NCI-H446 (cell line): ENCODE measurements at regions not wholly inside any gene's neighbourhood (a gene's known extent, or its start where the extent isn't known, plus 50 kb on each side); places are given as distances from the start of the nearest gene placed in this dataset.
"Not testable (repeated sequence)": the region's sequence is repeated elsewhere in the genome, so short reads cannot be mapped to it uniquely, and the experiment has no call there.

ENCODE experiments used
- DNase-seq, 2 experiments: peaks; one replicate each; lab custom pipeline; 2025; lab: John Stamatoyannopoulos, UW

DNA sequence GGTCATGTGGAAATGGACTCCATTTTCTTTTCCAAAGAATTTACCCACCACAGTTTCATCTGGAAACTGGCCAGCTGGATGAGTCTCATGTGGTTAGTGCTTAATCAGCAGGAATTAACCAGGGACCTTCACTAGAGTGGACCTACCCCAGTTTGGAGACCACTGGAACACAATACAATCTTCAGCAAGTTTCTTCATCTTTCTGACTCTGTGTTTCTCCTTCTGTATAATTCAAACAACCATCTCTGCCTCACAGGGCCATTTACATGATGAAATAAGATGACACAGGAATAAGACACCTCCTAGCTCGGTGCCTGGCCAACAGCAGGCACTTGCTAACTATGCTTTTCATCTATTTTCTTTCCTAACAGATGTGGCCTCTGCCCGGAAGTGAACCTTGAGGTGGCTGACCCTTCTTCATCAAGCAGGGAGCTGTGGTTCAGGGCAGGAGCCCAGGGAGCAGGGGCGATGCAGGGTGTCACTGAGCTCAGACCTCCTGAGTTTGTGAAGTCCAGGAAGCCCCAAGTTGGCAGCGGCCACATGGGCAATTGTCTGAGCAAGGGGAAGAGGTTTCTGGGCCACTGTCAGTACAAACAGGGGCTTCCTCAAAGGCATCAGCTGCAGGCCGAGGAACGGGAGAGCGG lies 98.8 kb downstream of the SOD2 start:
- no peak for DNase-seq

DNA sequence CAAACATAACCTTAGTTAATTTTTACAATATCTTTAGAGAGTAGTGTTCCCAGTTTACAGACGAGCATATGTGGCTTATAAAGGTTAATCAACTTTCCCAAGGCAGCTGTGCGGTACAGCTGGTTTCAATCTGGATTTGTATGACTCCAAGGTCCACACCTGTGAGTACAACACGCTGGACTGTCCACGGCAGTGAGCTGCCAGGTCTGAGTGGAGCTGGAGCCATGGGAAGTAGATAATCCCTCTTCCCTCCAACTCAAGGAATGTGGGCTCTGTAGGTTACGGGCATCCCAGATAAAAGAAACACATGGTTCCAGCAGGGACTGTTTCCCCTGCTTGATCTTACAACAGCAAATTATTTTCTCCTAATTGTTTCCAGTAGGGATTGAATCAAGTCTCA lies 102.2 kb downstream of the SOD2 start:
- no peak for DNase-seq

DNA sequence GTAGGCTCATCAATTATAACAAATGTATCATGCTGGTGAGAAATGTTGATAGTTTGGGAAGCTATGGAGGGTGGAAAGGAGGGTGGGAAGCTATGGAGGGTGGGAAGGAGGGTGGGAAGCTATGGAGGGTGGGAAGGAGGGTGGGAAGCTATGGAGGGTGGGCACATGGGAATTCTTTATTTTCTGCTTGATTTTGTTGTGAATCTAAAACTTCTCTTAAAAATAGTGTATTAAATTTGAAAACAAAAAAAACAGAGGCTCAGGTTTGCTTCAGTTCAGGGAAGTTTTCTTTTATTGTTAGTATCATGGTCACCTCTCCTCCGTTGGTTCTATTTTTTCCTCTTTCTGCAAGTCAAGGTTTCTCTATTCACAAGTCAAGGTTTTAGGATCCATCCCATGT lies 106.4 kb downstream of the SOD2 start:
- DNase-seq = no peak

DNA sequence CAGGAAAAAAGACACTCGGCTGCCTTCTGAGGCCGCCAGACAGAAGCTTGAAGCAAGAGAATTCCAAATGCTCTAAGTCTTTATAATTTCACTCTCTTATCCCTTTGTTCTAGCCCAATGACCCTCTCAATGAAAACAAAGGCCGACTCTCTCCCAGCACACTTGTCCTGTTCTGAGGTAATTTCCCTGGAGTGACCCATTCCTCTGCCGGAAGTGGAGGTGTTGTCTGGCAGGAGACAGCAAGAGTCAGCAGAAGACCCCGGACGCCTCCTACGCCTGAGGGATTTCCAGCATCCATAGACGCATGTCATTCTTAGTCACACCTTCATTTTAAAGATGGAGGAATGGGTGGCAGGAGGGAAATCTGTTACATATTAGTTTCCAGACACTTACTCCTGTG lies 110.3 kb downstream of the SOD2 start:
- DNase-seq = no peak

DNA sequence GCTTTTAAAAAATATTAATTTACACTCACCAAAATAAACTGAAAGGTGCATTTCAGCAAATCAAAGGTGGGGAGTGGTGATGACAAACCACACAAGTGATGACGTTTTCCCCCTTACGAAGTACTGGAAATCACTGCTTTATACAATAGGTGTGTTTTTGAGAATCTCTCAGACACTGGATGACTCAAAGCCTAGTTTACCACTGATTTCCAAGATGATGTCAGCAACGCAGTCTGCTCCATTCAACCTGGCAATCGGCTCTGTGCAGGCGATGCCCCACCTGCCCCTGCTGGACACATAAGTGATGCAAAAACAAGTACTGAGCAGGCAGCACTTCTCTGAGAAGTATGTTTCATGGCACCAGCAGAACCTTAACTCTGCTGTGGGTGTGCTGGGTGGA lies 114.4 kb downstream of the SOD2 start:
- DNase-seq = no peak

DNA sequence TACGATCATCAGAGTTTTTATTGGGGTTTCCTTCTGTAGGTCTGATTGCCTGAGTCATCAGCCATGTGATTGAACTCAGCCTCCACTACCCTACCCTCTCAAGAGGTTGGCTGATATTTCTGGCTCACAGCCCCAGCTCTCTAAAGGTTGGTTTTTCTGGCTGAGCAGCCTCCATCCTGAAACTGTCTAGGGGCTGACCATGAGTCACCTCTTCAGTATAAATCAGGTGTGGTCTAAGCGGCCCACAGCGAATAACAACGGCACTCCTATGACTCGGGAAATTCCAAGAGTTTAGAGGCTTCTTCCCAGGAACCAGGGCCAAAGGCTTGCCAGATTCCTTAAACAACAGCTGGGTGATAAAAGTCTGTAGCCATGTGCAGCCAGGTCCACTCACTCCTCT lies 115.5 kb downstream of the SOD2 start:
- no peak for DNase-seq

DNA sequence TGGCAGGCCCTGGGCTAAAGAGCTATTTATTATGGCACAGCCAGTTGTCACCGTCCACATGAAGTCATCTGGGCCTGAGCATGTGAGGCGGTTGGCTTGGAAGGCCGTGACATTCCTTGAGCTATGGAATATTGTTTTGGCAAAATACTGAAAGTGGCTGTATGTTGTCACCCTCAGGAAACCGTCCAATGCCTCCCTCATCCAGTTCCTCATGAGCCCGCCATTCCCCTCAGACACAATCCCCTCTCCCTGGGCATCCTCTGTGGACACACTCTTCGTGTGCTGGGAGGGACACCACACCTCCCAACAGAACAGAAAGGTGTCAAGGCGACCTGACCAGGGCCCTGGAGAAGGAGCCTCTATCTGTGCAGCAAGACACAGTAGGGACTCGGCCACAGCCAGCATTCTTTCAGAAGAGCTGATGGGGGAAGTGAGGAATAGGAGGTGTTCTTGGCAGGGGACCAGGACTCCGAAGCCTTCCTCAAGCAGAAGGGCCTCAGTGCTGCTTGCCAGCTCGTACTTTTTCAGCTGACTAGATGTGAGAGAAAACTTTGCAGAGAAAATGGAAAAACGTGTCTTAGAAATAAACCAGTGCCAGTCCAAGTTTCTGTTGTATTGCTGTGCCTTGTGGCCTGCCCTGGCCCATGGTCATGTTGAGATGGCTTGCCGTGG lies 120.5 kb downstream of the SOD2 start:
- peak in 1 of 2 experiments; percentile 25 for DNase-seq

DNA sequence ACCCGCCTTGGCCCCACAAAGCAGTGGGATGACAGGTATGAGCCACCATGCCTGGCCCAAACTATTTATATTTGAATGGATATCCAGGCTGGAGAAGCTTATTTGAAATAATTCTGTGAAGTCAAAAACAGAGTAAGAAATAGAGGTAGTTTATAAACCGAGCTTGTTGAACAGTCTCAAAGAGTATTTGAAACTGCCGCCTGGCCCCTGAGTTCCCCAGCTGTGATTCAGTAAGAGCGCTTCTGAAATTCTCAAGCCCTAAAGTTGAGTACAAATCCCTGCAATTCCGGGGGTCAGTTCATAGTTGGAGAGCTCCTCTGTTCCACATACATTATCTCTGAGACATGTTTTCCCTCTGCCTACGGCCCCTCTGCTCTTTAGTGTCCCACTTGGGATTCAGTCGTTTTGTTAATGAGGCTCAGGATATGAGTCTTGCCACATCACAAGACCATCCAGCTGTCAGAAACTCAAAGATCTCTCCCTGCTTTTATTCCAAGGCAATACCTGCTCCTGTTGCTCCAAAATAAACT lies 127.8 kb downstream of the SOD2 start:
- no peak for DNase-seq

DNA sequence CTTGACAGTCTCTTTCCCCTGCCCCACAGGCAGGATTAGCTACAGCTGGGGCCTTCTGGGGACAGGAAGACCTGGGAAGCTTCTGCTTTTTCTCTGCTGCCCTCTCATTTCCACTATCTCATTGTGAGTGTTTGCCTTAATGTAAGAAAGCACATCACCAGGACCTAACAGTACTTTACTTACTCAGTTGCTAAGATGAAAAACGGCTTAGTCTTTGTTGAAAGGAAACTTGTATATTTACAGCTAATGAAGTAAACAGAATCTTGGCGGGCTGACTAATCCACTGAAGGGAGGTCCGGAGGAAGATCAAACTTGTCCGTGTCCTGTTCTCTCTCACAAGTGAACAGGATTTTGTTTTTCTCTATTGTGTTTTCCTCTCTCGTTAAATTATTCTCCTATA lies 128.6 kb downstream of the SOD2 start:
- no peak for DNase-seq

DNA sequence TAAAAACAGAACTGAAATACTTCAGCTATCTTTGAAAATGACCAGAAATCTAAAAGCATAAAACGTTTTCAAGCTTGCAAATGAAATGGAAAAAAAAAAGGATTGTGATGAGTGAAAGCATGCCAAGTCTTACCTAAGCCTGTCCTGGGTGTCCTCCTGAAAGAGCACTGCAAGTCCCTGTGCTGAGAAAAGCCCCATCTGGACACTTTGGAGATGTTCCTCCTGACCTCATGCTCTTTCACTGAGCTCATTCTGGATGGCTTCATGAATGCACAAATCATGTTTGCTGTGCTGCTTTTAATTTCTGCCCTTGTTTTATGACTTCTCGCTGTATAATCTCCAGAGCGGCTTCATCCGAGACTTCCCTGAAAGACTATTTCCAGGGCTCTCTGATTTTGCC lies 136.0 kb downstream of the SOD2 start:
- no peak for DNase-seq

DNA sequence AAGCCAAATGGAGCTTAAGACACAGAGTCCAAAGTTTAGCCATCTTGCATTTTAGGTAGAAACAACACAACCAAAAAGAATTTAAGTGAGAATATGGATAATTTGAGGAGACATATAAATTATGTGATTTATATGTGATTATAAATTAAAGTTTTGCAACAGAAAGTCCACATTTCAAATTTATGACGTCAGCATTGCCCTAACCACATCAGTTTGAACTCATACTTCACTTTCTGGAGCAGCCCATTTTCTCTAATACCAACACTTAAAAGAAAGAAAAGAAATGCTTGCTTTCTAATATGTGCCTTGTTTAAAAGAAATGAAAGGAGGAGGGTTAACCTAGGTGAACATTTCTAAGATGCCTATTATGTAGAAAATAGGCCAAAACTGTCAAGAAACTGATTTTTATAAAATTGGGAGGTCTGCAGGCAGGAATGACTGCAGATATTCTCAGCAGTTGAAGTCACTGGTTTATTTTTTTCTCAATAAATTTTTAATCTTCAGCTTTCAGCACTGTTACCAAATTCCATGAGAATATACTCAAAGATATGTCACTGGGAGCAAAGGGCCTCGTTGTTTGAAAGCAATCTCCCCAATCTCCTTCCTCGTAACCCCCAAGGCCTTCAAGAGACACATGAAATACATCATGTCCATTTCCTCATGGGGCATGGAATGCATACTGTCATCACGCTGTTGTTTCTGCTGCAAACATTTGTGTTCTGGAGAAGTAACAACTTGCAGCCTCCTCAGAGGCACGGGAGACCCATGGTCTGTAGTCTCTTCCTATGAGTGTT lies 137.8 kb downstream of the SOD2 start:
- no peak for DNase-seq

DNA sequence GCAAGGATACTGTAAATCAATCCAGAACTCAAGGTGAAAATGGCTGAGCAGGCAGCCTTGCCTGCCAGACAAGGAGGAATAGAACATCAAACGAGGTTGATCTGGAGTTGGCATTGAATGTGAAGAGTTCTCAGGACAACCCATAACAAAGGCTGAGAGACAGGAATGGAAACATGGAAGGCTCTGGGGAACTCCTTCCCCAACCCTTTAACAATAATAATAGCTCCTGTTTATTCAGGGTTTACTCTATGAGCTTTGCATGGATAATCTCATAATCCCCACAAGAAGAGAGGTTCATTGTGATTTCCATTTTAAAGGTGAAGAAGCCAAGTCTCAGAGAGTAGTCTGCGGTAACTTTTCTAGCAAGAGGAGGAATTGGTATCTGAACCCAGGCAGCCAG lies 151.7 kb downstream of the SOD2 start:
- DNase-seq = peak in 1 of 2 experiments; percentile 10

DNA sequence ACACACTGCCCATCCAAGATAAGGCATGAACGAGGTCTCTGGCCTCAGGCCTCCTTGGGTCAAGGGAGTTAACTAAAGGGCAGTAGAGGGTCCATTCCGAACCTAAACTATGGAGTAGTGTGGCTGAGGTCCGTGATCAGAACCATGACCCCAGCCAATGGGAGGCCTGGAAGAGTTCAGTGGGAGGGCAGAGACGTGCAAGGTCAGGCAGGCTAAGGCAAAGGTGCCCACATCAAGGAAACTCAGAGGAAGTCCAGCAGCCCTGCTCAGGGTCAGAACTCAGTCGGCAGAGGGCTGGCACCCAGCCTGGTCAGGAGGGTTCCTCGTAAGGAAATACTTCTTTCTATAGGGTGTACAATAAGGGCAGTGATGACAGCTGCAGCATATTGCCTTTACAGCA lies 152.2 kb downstream of the SOD2 start:
- no peak for DNase-seq

DNA sequence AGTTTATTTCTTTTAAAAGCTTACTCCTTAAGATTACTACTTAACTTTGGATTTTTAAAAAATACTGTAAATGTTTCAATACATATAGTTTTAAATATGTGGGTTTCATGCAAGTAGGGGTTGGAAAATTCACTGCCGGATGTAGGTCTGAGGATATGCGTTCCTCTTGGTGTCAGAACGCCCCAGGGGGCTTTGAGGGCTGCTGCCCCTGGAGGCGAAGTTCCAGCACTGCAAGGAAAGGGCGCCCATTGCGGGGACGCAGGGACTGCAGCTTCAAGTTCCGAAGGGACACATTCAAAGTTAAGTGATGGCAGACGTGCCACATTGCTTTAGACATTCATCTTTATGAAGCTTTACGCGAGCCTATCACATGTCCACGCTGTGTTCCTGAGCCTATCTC lies 152.9 kb downstream of the SOD2 start:
- no peak for DNase-seq

DNA sequence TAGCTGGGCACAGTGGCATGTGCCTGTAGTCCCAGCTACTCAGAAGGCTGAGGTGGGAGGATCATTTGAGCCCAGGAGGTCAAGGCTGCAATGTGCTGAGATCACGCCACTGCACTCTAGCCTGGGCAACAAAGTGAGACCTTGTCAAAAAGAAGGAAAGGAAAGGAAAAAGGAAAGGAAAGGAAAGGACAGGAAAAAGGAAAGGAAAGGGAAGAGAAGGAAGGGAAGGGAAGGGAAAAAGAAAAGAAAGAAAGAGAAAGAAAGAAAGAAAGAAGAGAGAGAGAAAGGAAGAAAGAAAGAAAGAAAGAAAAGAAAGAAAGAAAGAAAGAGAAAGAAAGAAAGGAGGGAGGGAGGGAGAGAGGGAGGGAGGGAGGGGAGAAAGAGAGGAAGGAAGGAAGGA lies 155.0 kb downstream of the SOD2 start:
- DNase-seq = not testable (repeated sequence)

DNA sequence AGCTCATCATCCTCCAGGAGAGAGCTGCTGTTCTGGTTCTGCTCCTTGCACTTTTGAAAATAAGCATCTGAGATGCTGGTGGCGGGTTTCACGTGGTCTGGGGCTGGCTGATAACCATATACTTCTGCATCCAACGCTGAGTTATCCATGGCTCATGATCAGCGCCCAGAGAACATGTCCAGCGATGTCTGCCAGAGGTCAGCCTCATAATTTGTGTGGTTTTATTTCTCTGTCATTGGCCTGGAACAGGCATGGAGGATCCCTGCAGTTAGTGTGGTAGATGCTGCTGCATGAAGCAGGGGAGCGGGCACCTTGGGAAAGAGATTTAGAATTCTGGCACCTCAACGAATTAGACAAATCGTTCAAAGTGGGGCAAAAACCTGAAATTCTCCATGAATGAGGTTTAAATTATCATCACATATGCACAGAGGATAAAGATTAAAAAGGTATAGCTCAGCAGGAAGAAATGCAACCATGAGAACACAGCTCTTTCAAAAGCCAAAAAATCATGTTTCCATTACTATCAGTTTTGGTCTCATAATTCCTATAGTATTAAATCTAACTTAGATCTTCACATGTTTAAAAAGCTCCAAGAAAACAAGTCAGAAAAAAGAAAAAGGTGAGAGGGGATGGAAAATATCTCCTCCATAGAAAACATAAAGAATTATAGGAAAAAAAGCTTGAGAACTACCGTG lies 157.2 kb downstream of the SOD2 start:
- no peak for DNase-seq

DNA sequence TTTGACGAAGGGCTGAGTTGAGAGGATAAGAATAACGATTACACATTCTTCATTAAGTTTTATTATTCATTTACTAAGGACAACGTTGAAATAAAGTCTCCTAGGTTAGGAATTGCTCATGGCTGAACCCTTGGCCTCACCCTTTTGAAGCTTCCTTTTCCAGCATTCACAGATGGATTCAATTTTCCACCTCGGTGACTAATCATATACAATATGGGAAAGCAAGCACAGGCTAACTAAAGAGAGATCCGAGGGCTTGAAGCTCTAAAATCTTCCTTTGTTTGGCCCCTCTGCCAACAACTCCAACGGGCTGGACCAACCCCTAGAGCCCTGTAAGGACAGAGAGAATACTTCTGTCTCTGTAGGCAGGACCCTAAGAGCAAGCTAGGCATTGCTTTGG lies 159.5 kb downstream of the SOD2 start:
- peak in 1 of 2 experiments; percentile 12 for DNase-seq

DNA sequence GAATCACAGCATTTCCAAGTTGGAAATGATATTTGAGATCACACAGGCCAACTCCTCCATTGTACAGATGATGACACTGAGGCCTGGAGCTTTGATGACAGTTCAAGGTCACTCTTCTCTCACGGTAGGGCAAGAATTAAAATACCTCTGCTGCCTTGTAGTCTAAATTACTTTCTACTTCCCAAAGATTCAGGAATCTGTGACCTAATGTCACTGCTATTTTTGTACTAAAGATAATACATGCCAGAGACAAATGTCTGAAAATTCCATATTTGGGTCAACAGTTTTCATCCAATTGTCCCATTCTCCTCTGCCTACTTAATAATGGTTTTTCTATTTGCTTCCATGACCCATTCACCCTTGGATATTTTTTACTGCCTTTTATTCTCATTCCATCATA lies 160.0 kb downstream of the SOD2 start:
- no peak for DNase-seq

DNA sequence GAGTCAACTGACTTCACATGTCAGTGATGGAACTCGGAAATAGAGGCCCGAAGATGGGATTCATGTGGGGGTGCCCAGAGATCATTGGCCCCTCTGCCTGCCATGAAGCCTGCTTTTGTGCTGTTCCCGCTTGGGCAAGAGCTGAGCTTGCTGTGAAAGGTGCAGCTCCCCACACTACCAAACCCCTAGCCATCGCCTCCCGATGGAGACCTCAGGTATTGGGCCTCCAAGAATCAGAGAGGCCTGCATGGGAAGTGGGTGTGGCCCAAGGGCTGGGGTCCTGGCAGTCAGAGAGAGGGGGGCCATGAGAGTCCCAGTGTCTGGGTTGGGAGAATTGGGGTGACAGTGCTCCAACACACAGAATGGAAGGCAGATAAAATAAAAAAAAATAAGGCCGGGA lies 160.9 kb downstream of the SOD2 start:
- no peak for DNase-seq

DNA sequence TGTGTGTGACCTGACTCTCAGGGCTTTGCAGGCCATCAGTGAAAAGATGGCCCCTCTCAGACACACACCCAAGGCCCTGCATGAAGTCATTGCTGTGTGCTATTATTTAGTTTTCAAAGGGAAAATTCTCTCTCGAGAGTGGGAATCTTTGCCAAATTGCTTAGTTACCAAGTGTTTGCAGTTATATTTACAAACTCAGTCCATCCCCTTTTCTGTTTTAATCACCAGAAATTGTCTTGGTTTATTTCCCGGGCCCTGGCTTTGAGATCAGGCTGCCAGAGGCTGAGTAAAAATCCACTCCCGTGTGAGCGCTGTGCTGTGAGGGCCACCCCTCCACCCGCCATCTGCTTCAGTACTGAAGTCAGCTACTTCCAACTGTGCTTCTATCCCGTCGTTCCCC lies 163.1 kb downstream of the SOD2 start:
- peak in 1 of 2 experiments; percentile 40 for DNase-seq

DNA sequence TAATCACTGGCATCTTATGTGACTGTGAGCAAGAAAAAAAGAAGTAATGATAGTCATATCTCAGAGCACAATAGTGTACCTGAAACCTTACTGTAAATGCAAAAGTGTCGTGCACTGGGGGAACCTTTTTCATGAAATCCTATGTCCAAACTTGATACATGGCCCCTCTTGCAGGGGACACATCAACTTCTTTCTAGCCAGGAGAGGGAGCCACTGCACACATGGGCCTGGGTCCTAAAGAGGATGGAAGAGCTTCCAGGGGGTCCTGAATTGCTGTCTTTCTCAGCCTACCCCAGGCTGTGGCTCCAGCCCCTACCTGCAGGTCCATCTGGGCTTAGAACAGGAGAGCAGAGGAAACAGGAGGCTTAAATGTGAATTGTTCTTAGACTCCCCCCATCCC lies 165.7 kb downstream of the SOD2 start:
- no peak for DNase-seq

DNA sequence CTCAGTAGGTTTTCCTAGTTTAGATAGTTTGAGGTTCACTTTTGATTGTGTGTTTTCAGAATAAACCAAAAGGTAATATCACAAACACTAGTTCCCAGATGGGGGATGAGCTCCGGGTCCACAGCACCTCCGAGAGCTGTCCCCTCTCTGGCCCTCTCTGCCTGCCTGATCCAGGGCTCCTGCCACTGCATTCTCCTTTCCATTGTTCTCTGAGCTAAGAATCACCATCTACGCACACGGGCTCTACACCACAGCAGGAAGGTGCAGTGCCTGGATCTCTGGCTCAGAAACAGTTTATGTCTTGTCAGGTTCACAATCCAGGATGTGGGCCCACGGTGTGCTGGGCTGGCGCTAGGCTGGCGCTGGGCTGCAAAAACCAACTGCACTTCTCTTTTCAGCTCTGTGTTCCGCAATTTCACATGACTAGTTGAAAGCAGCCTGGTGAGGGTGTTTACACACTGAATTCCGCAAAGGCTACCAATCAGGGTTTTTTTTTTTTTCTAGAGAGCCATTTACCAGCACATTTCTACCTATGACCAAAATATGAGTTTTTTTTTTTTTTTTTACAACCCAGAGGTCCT lies 167.5 kb downstream of the SOD2 start:
- DNase-seq = no peak
